HG02798 (cell line): ENCODE measurements at regions not wholly inside any gene's neighbourhood (a gene's known extent, or its start where the extent isn't known, plus 50 kb on each side); places are given as distances from the start of the nearest gene placed in this dataset.
"Not testable (repeated sequence)": the region's sequence is repeated elsewhere in the genome, so short reads cannot be mapped to it uniquely, and the experiment has no call there.

Experiments used
- ATAC-seq: cut with Tn5 transposase; IDR thresholded peaks from one replicate; pipeline ENCODE4 v1.9.1; 2021; ENCODE audit warnings: mild to moderate bottlenecking; ENCODE audit not compliant: unreplicated experiment, poor library complexity

GRCh38 chr13:38166116-38166515 is 183.5 kb upstream of the UFM1 start:
- no peak for ATAC-seq

- ATAC-seq = peak; percentile 13
Observed at GRCh38 chr13:38160131-38160530, 189.5 kb upstream of the UFM1 start.

- ATAC-seq = peak; percentile 59
Observed at GRCh38 chr13:38159710-38160109, 189.9 kb upstream of the UFM1 start.

GRCh38 chr13:38147050-38147449 is 202.6 kb upstream of the UFM1 start:
- ATAC-seq = no peak

GRCh38 chr13:38141792-38142191 is 207.9 kb upstream of the UFM1 start:
- ATAC-seq = no peak

GRCh38 chr13:38135592-38135991 is 214.1 kb upstream of the UFM1 start:
- ATAC-seq = no peak

GRCh38 chr13:38121267-38121666 is 228.4 kb upstream of the UFM1 start:
- ATAC-seq = no peak

- ATAC-seq = no peak
Observed at GRCh38 chr13:38103851-38104250, 234.3 kb upstream of the TRPC4 start.

- no peak for ATAC-seq
Observed at GRCh38 chr13:38099751-38100150, 230.2 kb upstream of the TRPC4 start.

GRCh38 chr13:38093425-38093824 is 223.9 kb upstream of the TRPC4 start:
- no peak for ATAC-seq

- ATAC-seq = no peak
Observed at GRCh38 chr13:38090913-38091312, 221.3 kb upstream of the TRPC4 start.

GRCh38 chr13:38086721-38087120 is 217.1 kb upstream of the TRPC4 start:
- no peak for ATAC-seq

- no peak for ATAC-seq
Observed at GRCh38 chr13:38086013-38086412, 216.4 kb upstream of the TRPC4 start.

GRCh38 chr13:38073931-38074330 is 204.4 kb upstream of the TRPC4 start:
- ATAC-seq = no peak

- no peak for ATAC-seq
Observed at GRCh38 chr13:38072696-38073095, 203.1 kb upstream of the TRPC4 start.

- ATAC-seq = not testable (repeated sequence)
Observed at GRCh38 chr13:38071340-38071739, 201.8 kb upstream of the TRPC4 start.

GRCh38 chr13:38053896-38054295 is 184.3 kb upstream of the TRPC4 start:
- ATAC-seq = no peak

GRCh38 chr13:38046049-38046376 is 176.4 kb upstream of the TRPC4 start:
- ATAC-seq = no peak

GRCh38 chr13:38045278-38046048 is 175.9 kb upstream of the TRPC4 start:
- ATAC-seq = peak; percentile 79

GRCh38 chr13:38044067-38044466 is 174.5 kb upstream of the TRPC4 start:
- ATAC-seq = no peak

GRCh38 chr13:38042771-38043170 is 173.2 kb upstream of the TRPC4 start:
- ATAC-seq = no peak

- no peak for ATAC-seq
Observed at GRCh38 chr13:38024431-38024830, 154.9 kb upstream of the TRPC4 start.

- ATAC-seq = no peak
Observed at GRCh38 chr13:38017320-38017719, 147.7 kb upstream of the TRPC4 start.
